HL-60 (cell line): ENCODE measurements at regions not wholly inside any gene's neighbourhood (a gene's known extent, or its start where the extent isn't known, plus 50 kb on each side); places are given as distances from the start of the nearest gene placed in this dataset.

ENCODE experiments used
- GABPA ChIP-seq: IDR thresholded peaks from 2 replicates; pipeline ENCODE4 v1.6.1; 2012; ENCODE audit warnings: low read depth
- POLR2AphosphoS5 ChIP-seq: IDR thresholded peaks from 2 replicates; pipeline ENCODE4 v1.6.1; 2012; ENCODE audit warnings: low read depth
- SPI1 ChIP-seq: IDR thresholded peaks from 2 replicates; pipeline ENCODE4 v1.6.1; 2012; ENCODE audit warnings: low read depth, mild to moderate bottlenecking, borderline replicate concordance
- TF ChIP-seq, protein P1 (sequence below): IDR thresholded peaks from one replicate; pipeline ENCODE4 v1.5.1; 2011; ENCODE audit warnings: low read length, control low read depth, inconsistent platforms; ENCODE audit not compliant: insufficient read depth
- TF ChIP-seq, protein P2 (sequence below): IDR thresholded peaks from 2 replicates; pipeline ENCODE4 v1.6.1; 2012; ENCODE audit warnings: low read depth; ENCODE audit not compliant: insufficient replicate concordance

DNA sequence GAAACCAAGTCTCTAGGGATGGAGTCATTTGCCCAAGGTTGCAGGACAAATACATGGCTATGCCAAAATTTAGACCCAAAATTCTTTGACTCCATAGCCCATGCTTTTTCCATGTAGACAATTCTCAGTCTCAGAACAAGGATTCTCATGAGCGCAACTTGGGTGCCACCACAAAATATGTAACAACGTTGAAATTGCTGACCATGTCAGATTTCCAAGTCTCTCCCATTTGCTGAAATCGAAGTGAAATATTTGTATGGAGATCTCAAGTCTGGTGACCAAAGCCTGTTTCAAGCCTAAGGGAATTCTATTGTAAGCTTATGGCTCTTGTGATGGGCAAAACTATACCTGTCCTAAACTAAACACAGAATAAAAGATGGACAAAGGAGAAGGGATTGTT is 333.5 kb downstream of the AEBP2 start:
- TF ChIP-seq GABPA (no peak), POLR2AphosphoS5 (no peak), SPI1 (no peak)
- TF ChIP-seq, protein P1, sequence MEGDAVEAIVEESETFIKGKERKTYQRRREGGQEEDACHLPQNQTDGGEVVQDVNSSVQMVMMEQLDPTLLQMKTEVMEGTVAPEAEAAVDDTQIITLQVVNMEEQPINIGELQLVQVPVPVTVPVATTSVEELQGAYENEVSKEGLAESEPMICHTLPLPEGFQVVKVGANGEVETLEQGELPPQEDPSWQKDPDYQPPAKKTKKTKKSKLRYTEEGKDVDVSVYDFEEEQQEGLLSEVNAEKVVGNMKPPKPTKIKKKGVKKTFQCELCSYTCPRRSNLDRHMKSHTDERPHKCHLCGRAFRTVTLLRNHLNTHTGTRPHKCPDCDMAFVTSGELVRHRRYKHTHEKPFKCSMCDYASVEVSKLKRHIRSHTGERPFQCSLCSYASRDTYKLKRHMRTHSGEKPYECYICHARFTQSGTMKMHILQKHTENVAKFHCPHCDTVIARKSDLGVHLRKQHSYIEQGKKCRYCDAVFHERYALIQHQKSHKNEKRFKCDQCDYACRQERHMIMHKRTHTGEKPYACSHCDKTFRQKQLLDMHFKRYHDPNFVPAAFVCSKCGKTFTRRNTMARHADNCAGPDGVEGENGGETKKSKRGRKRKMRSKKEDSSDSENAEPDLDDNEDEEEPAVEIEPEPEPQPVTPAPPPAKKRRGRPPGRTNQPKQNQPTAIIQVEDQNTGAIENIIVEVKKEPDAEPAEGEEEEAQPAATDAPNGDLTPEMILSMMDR: no peak
- TF ChIP-seq, protein P2, sequence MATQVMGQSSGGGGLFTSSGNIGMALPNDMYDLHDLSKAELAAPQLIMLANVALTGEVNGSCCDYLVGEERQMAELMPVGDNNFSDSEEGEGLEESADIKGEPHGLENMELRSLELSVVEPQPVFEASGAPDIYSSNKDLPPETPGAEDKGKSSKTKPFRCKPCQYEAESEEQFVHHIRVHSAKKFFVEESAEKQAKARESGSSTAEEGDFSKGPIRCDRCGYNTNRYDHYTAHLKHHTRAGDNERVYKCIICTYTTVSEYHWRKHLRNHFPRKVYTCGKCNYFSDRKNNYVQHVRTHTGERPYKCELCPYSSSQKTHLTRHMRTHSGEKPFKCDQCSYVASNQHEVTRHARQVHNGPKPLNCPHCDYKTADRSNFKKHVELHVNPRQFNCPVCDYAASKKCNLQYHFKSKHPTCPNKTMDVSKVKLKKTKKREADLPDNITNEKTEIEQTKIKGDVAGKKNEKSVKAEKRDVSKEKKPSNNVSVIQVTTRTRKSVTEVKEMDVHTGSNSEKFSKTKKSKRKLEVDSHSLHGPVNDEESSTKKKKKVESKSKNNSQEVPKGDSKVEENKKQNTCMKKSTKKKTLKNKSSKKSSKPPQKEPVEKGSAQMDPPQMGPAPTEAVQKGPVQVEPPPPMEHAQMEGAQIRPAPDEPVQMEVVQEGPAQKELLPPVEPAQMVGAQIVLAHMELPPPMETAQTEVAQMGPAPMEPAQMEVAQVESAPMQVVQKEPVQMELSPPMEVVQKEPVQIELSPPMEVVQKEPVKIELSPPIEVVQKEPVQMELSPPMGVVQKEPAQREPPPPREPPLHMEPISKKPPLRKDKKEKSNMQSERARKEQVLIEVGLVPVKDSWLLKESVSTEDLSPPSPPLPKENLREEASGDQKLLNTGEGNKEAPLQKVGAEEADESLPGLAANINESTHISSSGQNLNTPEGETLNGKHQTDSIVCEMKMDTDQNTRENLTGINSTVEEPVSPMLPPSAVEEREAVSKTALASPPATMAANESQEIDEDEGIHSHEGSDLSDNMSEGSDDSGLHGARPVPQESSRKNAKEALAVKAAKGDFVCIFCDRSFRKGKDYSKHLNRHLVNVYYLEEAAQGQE: no peak
